CD14-positive monocyte (primary cell): ENCODE measurements at regions not wholly inside any gene's neighbourhood (a gene's known extent, or its start where the extent isn't known, plus 50 kb on each side); places are given as distances from the start of the nearest gene placed in this dataset.

ENCODE experiments used
- DNase-seq, 3 donors: peaks; one replicate each; pipeline ENCODE4 v3.0.0-alpha.2; 2011 to 2022
- H2AFZ ChIP-seq: 2 replicates; pipeline ENCODE4 v1.6.0; 2012; ENCODE audit warnings: mild to moderate bottlenecking, low read depth, low read length, inconsistent platforms; ENCODE audit not compliant: insufficient read depth, poor library complexity, severe bottlenecking
- H3K27ac ChIP-seq, 2 donors: 1 replicate in 1 of 2; 2 replicates in 1 of 2; pipeline ENCODE4 v1.5.1; 2012 to 2013; ENCODE audit warnings: low read length in 2 of 2, control low read depth in 1 of 2, inconsistent platforms in 1 of 2, low read depth in 1 of 2, mild to moderate bottlenecking in 1 of 2
- H3K27me3 ChIP-seq, 2 donors: one replicate each; pipeline versions ENCODE4 v1.6.0 to v1.6.1; 2011 to 2013; ENCODE audit warnings: low read length in 2 of 2; ENCODE audit not compliant: control insufficient read depth in 2 of 2, insufficient read depth in 2 of 2
- H3K36me3 ChIP-seq, 2 donors: replicated peaks in 1 of 2; 1 replicate in 1 of 2; 2 replicates in 1 of 2; pipeline versions ENCODE4 v1.5.1 to v1.6.1; 2012 to 2013; ENCODE audit warnings: low read length in 2 of 2, control low read depth in 1 of 2, inconsistent platforms in 1 of 2, mild to moderate bottlenecking in 1 of 2; ENCODE audit not compliant: insufficient read depth in 2 of 2, control insufficient read depth in 1 of 2
- H3K4me1 ChIP-seq, 2 donors: 1 replicate in 1 of 2; 2 replicates in 1 of 2; pipeline versions ENCODE4 v1.5.1 to v1.6.1; 2012 to 2013; ENCODE audit warnings: low read length in 2 of 2, control low read depth in 1 of 2, inconsistent platforms in 1 of 2, mild to moderate bottlenecking in 1 of 2, moderate library complexity in 1 of 2; ENCODE audit not compliant: insufficient read depth in 2 of 2, control insufficient read depth in 1 of 2
- H3K4me2 ChIP-seq: replicated peaks from 2 replicates; pipeline ENCODE3; 2012; ENCODE audit warnings: low read length, moderate library complexity, mild to moderate bottlenecking; ENCODE audit not compliant: poor library complexity, severe bottlenecking; ENCODE audit errors: extremely low read depth
- H3K4me3 ChIP-seq, 3 experiments: fragments of 200-600 bp in 1 of 3; sonication (generic) in 1 of 3; replicated peaks in 1 of 3; 1 replicate in 2 of 3; 2 replicates in 1 of 3; pipeline ENCODE4 v1.5.1; 2011 to 2013; ENCODE audit warnings: low read length in 3 of 3, mild to moderate bottlenecking in 3 of 3, control low read depth in 2 of 3, low read depth in 2 of 3, inconsistent platforms in 1 of 3, moderate library complexity in 1 of 3
- H3K79me2 ChIP-seq: 2 replicates; pipeline ENCODE4 v1.6.0; 2012; ENCODE audit warnings: mild to moderate bottlenecking, control low read depth, inconsistent platforms, low read length, moderate library complexity; ENCODE audit not compliant: insufficient read depth
- H3K9ac ChIP-seq: 2 replicates; pipeline ENCODE4 v1.6.0; 2017; ENCODE audit warnings: low read length, mild to moderate bottlenecking; ENCODE audit not compliant: insufficient read depth, poor library complexity, severe bottlenecking
- H3K9me3 ChIP-seq, 2 donors: replicated peaks in 1 of 2; 1 replicate in 1 of 2; 2 replicates in 1 of 2; pipeline versions ENCODE4 v1.5.1 to v1.6.1; 2012 to 2013; ENCODE audit warnings: low read length in 2 of 2, control low read depth in 1 of 2; ENCODE audit not compliant: control insufficient read depth in 1 of 2, insufficient read depth in 1 of 2
- H4K20me1 ChIP-seq: 2 replicates; pipeline ENCODE4 v1.6.0; 2012; ENCODE audit warnings: mild to moderate bottlenecking, low read length, control low read depth, moderate library complexity; ENCODE audit not compliant: insufficient read depth
- H3K27ac Mint-ChIP-seq, 7 donors: one replicate each; pipeline ENCODE4 v1.8.0; 2020; ENCODE audit warnings: mild to moderate bottlenecking in 7 of 7, mixed read lengths in 7 of 7, moderate library complexity in 6 of 7, inconsistent platforms in 2 of 7
- H3K27me3 Mint-ChIP-seq, 3 donors: one replicate each; pipeline ENCODE4 v1.8.0; 2021 to 2022; ENCODE audit warnings: low read depth in 3 of 3, mild to moderate bottlenecking in 3 of 3, mixed read lengths in 3 of 3, moderate library complexity in 3 of 3, inconsistent platforms in 1 of 3
- H3K36me3 Mint-ChIP-seq, 2 donors: one replicate each; pipeline ENCODE4 v1.8.0; 2020; ENCODE audit warnings: mixed read lengths in 2 of 2, inconsistent platforms in 1 of 2, mild to moderate bottlenecking in 1 of 2
- H3K4me1 Mint-ChIP-seq: one replicate; pipeline ENCODE4 v1.8.0; 2020; ENCODE audit warnings: mild to moderate bottlenecking, mixed read lengths
- H3K4me3 Mint-ChIP-seq, 2 donors: one replicate each; pipeline ENCODE4 v1.8.0; 2020; ENCODE audit warnings: mild to moderate bottlenecking in 2 of 2, mixed read lengths in 2 of 2, moderate library complexity in 1 of 2
- H3K9me3 Mint-ChIP-seq, 7 donors: one replicate each; pipeline ENCODE4 v1.8.0; 2020 to 2022; ENCODE audit warnings: mixed read lengths in 7 of 7, mild to moderate bottlenecking in 6 of 7, moderate library complexity in 6 of 7, inconsistent platforms in 2 of 7
- CTCF ChIP-seq: fragments of 200-600 bp; IDR thresholded peaks from one replicate; pipeline ENCODE4 v1.8.0; 2022; ENCODE audit warnings: antibody characterized with exemption, mild to moderate bottlenecking
- WGBS: methylation state at CpG from one replicate; pipeline ENCODE4 v1.1.5; 2013; ENCODE audit warnings: missing lambda C conversion rate; ENCODE audit not compliant: insufficient coverage; 5-methylcytosine and 5-hydroxymethylcytosine counted together
- intact Hi-C, 2 donors: fragments of 100-400 bp; cut with micrococcal nuclease; formaldehyde crosslinking; loops; one replicate each; pipeline versions ENCODE4 v1.15.0 to v1.15.1; 2023

DNA sequence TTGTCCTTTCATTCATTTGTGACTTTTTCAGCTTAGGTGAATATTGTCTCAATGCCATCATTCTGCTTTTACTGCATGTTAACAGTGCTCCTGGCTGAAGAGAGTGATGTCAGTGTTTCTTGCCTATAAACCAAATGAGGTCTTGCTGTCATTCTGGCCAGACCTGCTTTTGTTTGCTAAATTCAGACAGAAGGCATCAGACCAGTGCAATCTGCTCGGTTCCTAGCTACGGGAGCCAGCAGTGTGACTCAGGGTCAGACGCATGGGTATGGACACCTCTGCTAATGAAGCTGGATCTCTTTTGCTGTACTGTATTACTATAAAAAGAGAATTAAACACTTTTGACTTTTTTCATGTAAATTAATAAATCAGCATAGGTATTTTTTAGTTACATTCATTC lies 178.9 kb downstream of the TMEM182 start:
- Histone ChIP-seq H2AFZ (no peak overlapping the region), H3K9me3 (no peaks in the 10 kb centered on the region), H3K9ac (no peak overlapping the region), H3K36me3 (no peaks in the 10 kb centered on the region), H3K4me2 (no peak overlapping the region), H3K27ac (no peak overlapping the region), H3K79me2 (no peaks in the 10 kb centered on the region), H4K20me1 (no peaks in the 10 kb centered on the region), H3K4me1 (no peaks in the 10 kb centered on the region), H3K27me3 (no peaks in the 10 kb centered on the region), H3K4me3 (no peak overlapping the region)
- H3K27me3 Mint-ChIP-seq, result peaks cover 0 to 2% (median 0%) of the 10 kb centered on the region in 3 donors
- peaks cover 0 to 8% (median 2%) of the 10 kb centered on the region in 7 donors for H3K9me3 Mint-ChIP-seq
- no peak for TF ChIP-seq CTCF
- no peak for DNase-seq
- intact Hi-C loops, result no loop called here
- WGBS, result 100% methylated on average over 2 of the region's 3 CpGs
- H3K4me3 Mint-ChIP-seq, result no peak overlapping the region
- H3K27ac Mint-ChIP-seq, result no peak overlapping the region
- no peaks in the 10 kb centered on the region for H3K4me1 Mint-ChIP-seq
- H3K36me3 Mint-ChIP-seq, result no peaks in the 10 kb centered on the region

GRCh38 chr2:102942107-102942506 lies 180.3 kb downstream of the TMEM182 start:
- no peak overlapping the region for H3K4me2 ChIP-seq
- H3K9ac ChIP-seq, result no peak overlapping the region
- no peaks in the 10 kb centered on the region for H3K4me1 Mint-ChIP-seq
- H3K36me3 ChIP-seq, result no peaks in the 10 kb centered on the region
- H3K9me3 ChIP-seq, result no peaks in the 10 kb centered on the region
- no peaks in the 10 kb centered on the region for H3K36me3 Mint-ChIP-seq
- H3K4me3 ChIP-seq, result no peak overlapping the region
- TF ChIP-seq CTCF, result no peak
- H3K27ac ChIP-seq, result no peak overlapping the region
- no peak overlapping the region for H3K27ac Mint-ChIP-seq
- no peak for DNase-seq
- H3K79me2 ChIP-seq, result no peaks in the 10 kb centered on the region
- H2AFZ ChIP-seq, result no peak overlapping the region
- intact Hi-C loops, result no loop called here
- H3K27me3 ChIP-seq, result no peaks in the 10 kb centered on the region
- 91% methylated on average over 3 of the region's 3 CpGs for WGBS
- peaks cover 0 to 2% (median 0%) of the 10 kb centered on the region in 3 donors for H3K27me3 Mint-ChIP-seq
- no peaks in the 10 kb centered on the region for H3K4me1 ChIP-seq
- H3K9me3 Mint-ChIP-seq, result peaks cover 0 to 8% (median 2%) of the 10 kb centered on the region in 7 donors
- H4K20me1 ChIP-seq, result no peaks in the 10 kb centered on the region
- H3K4me3 Mint-ChIP-seq, result no peak overlapping the region
